ENCODE measurements at regions not wholly inside any gene's neighbourhood (a gene's known extent, or its start where the extent isn't known, plus 50 kb on each side); places are given as distances from the start of the nearest gene placed in this dataset.

GRCh38 chr2:4668381-4668780, 965.0 kb downstream of the DCDC2C start (continued):
- no peak for TF ChIP-seq TSHZ1 (tag by site-specific recombination; IDR thresholded peaks at IDR 0.05; ENCODE audit: borderline replicate concordance)

GRCh38 chr2:4670331-4670730, 967.0 kb downstream of the DCDC2C start:
- Histone ChIP-seq H3K27ac (ENCODE audit: extremely low read depth, low read depth, low read length) (no peak overlapping the region), H3K4me1 (ENCODE audit: control insufficient read depth, insufficient read depth, low read length) (no peaks in the 10 kb centered on the region), H3K4me3 (ENCODE audit: low read depth, low read length) (no peak overlapping the region), H3K36me3 (ENCODE audit: control insufficient read depth in 2 of 2, insufficient read depth in 1 of 2, low read length in 2 of 2) (no peaks in the 10 kb centered on the region), H3K9me3 (ENCODE audit: control insufficient read depth, insufficient read depth, low read depth, low read length) (no peaks in the 10 kb centered on the region)
- POLR2A ChIA-PET = no interaction called here
- TF ChIP-seq ZNF692 (tag by site-specific recombination; IDR thresholded peaks at IDR 0.05) (no peak), ZSCAN16 (tag by site-specific recombination; IDR thresholded peaks at IDR 0.05) (no peak), ZNF174 (tag by site-specific recombination; IDR thresholded peaks at IDR 0.05) (no peak), ZNF221 (tag by site-specific recombination; IDR thresholded peaks at IDR 0.05; ENCODE audit: borderline replicate concordance) (no peak), ZNF292 (tag by site-specific recombination; IDR thresholded peaks at IDR 0.05; ENCODE audit: borderline replicate concordance, low read depth) (no peak), ZNF585B (tag by site-specific recombination; IDR thresholded peaks at IDR 0.05) (no peak), ZNF549 (tag by site-specific recombination; IDR thresholded peaks at IDR 0.05) (no peak), ZNF132 (tag by site-specific recombination; IDR thresholded peaks at IDR 0.05; ENCODE audit: borderline replicate concordance) (no peak), ZNF24 (tag by site-specific recombination; IDR thresholded peaks at IDR 0.05) (no peak)
- CTCF ChIA-PET = no interaction called here

DNA sequence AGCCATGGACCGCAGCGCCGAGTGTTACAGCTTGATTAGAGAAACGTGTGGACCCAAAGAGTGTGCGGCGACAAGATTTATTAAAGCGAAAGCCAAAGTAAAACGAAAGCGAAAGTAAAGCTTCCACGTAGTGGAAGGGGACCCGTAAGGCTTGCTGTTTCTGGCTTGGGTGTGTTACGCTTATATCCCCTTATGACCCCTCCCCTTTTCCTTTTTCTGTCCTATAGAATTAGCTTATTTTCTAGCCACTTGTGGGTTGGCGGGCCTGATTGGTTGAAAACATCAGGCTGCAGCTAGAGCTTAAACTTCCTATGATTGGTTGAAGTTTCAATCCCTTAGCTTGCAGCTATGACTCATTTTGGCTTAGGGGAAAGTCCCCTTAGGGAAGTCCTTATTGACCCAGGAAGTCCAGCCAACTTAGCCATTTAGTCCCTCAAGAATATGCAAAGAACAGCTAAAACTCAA, 969.7 kb downstream of the DCDC2C start:
- ChIA-PET CTCF (interaction anchor here (0.5 kb wide), 1 partner anchor 1440 kb away, joined by 3 read pairs; no protein-coding TSS in a partner anchor), POLR2A (no interaction called here)
- Histone ChIP-seq H3K36me3 (ENCODE audit: control insufficient read depth in 2 of 2, insufficient read depth in 1 of 2, low read length in 2 of 2) (no peaks in the 10 kb centered on the region), H3K27ac (ENCODE audit: extremely low read depth, low read depth, low read length) (no peak overlapping the region), H3K9me3 (ENCODE audit: control insufficient read depth, insufficient read depth, low read depth, low read length) (no peaks in the 10 kb centered on the region), H3K4me1 (ENCODE audit: control insufficient read depth, insufficient read depth, low read length) (no peaks in the 10 kb centered on the region), H3K4me3 (ENCODE audit: low read depth, low read length) (no peak overlapping the region)
- TF ChIP-seq SETDB1 (IDR thresholded peaks at IDR 0.05; ENCODE audit: insufficient read length, low read length) = peak; percentile 18
- TF ChIP-seq ZNF175 (tag by site-specific recombination; IDR thresholded peaks at IDR 0.05) = no peak

- H3K4me3 ChIP-seq (ENCODE audit: low read depth, low read length) = no peak overlapping the region
- no peaks in the 10 kb centered on the region for H3K36me3 ChIP-seq (ENCODE audit: control insufficient read depth in 2 of 2, insufficient read depth in 1 of 2, low read length in 2 of 2)
- no peaks in the 10 kb centered on the region for H3K4me1 ChIP-seq (ENCODE audit: control insufficient read depth, insufficient read depth, low read length)
- POLR2A ChIA-PET = no interaction called here
- no peak overlapping the region for H3K27ac ChIP-seq (ENCODE audit: extremely low read depth, low read depth, low read length)
- no peaks in the 10 kb centered on the region for H3K9me3 ChIP-seq (ENCODE audit: control insufficient read depth, insufficient read depth, low read depth, low read length)
- TF ChIP-seq ZNF214 (tag by site-specific recombination; IDR thresholded peaks at IDR 0.05; ENCODE audit: borderline replicate concordance) (no peak), ZNF23 (tag by site-specific recombination; IDR thresholded peaks at IDR 0.05; ENCODE audit: borderline replicate concordance) (no peak), ZNF404 (tag by site-specific recombination; IDR thresholded peaks at IDR 0.05) (no peak), TRIM28 (IDR thresholded peaks at IDR 0.05; ENCODE audit: borderline replicate concordance, low read length) (no peak), RBAK (tag by site-specific recombination; IDR thresholded peaks at IDR 0.05) (no peak)
- CTCF ChIA-PET = no interaction called here
Measured at GRCh38 chr2:4674007-4674406, 970.6 kb downstream of the DCDC2C start.
